SK-N-SH (cell line): ENCODE measurements at regions not wholly inside any gene's neighbourhood (a gene's known extent, or its start where the extent isn't known, plus 50 kb on each side); places are given as distances from the start of the nearest gene placed in this dataset.

Experiments
- CTCF ChIA-PET: fragments of 300-600, 350-600 bp; formaldehyde crosslinking; extraction: SDS; loops from one replicate; lab custom pipeline; 2021; lab: Yijun Ruan, JAX
- POLR2A ChIA-PET: fragments of 350-600 bp; sonication (Branson Sonifier 250); formaldehyde crosslinking; extraction: SDS; loops from one replicate; lab custom pipeline; 2020; ENCODE audit warnings: antibody characterized with exemption, inconsistent platforms; lab: Yijun Ruan, JAX
- DNase-seq: peaks from one replicate; pipeline ENCODE4 v3.0.0; 2012
- H2AFZ ChIP-seq: fragments of 200-600 bp; sonication (generic); 2 replicates; pipeline ENCODE4 v1.8.1; 2016; ENCODE audit warnings: antibody characterized with exemption, mild to moderate bottlenecking, low read depth
- H3F3A ChIP-seq: fragments of 200-600 bp; sonication (generic); replicated peaks from 2 replicates; pipeline ENCODE3; 2016; ENCODE audit warnings: antibody characterized with exemption, mild to moderate bottlenecking; ENCODE audit not compliant: insufficient read depth
- H3K27ac ChIP-seq, 2 experiments: fragments of 200-500 bp in 1 of 2; fragments of 200-600 bp in 1 of 2; sonication (Bioruptor generic) in 1 of 2; sonication (generic), shearing (Covaris generic) in 1 of 2; 2 replicates each; pipeline versions ENCODE4 v1.5.1 to v1.6.1; 2014 to 2016; ENCODE audit warnings: low read depth in 2 of 2, inconsistent platforms in 1 of 2, low read length in 1 of 2, mild to moderate bottlenecking in 1 of 2, mixed read lengths in 1 of 2
- H3K27me3 ChIP-seq: fragments of 200-600 bp; sonication (generic), shearing (Covaris generic); 2 replicates; pipeline ENCODE4 v1.6.1; 2016; ENCODE audit warnings: mixed run types; ENCODE audit not compliant: insufficient read depth
- H3K36me3 ChIP-seq, 2 experiments: fragments of 200-500 bp in 1 of 2; fragments of 200-600 bp in 1 of 2; sonication (Bioruptor generic) in 1 of 2; sonication (generic) in 1 of 2; replicated peaks in 1 of 2; 2 replicates each; pipeline versions ENCODE3 to v1.5.1; 2014 to 2016; ENCODE audit warnings: low read length in 1 of 2, mild to moderate bottlenecking in 1 of 2; ENCODE audit not compliant: insufficient read depth in 2 of 2, control insufficient read depth in 1 of 2
- H3K4me1 ChIP-seq, 2 experiments: fragments of 200-500 bp in 1 of 2; fragments of 200-600 bp in 1 of 2; sonication (Bioruptor generic) in 1 of 2; sonication (generic), shearing (Covaris generic) in 1 of 2; 2 replicates each; pipeline versions ENCODE4 v1.5.1 to v1.6.1; 2014 to 2016; ENCODE audit warnings: low read depth in 1 of 2, low read length in 1 of 2, mixed run types in 1 of 2; ENCODE audit not compliant: insufficient read depth in 2 of 2, control insufficient read depth in 1 of 2
- H3K4me2 ChIP-seq: fragments of 200-600 bp; sonication (generic), shearing (Covaris generic); 2 replicates; pipeline ENCODE4 v1.6.1; 2017; ENCODE audit warnings: mixed run types
- H3K4me3 ChIP-seq, 2 experiments: fragments of 200-500 bp in 1 of 2; fragments of 200-600 bp in 1 of 2; sonication (Bioruptor generic) in 1 of 2; sonication (generic), shearing (Covaris generic) in 1 of 2; 2 replicates each; pipeline versions ENCODE4 v1.5.1 to v1.8.1; 2014 to 2016; ENCODE audit warnings: low read depth in 2 of 2, inconsistent platforms in 1 of 2, low read length in 1 of 2, mild to moderate bottlenecking in 1 of 2, mixed read lengths in 1 of 2, moderate library complexity in 1 of 2
- H3K79me2 ChIP-seq: fragments of 200-600 bp; sonication (generic); 2 replicates; pipeline ENCODE4 v1.8.1; 2017; ENCODE audit warnings: mild to moderate bottlenecking; ENCODE audit not compliant: insufficient read depth
- H3K9ac ChIP-seq: fragments of 200-600 bp; sonication (generic); 2 replicates; pipeline ENCODE4 v1.6.1; 2017; ENCODE audit warnings: mixed run types
- H3K9me2 ChIP-seq: fragments of 200-600 bp; sonication (generic); 2 replicates; pipeline ENCODE4 v1.6.1; 2017; ENCODE audit warnings: mixed run types
- H3K9me3 ChIP-seq: fragments of 200-600 bp; sonication (generic); 2 replicates; pipeline ENCODE4 v1.6.1; 2017; ENCODE audit warnings: mixed run types, mild to moderate bottlenecking, moderate library complexity
- H4K20me1 ChIP-seq: fragments of 200-600 bp; sonication (generic); 2 replicates; pipeline ENCODE4 v1.6.1; 2017; ENCODE audit warnings: mild to moderate bottlenecking, mixed run types; ENCODE audit not compliant: insufficient read depth
- ELF1 ChIP-seq: IDR thresholded peaks from 2 replicates; pipeline ENCODE4 v1.4.0; 2012
- EP300 ChIP-seq, 2 experiments: IDR thresholded peaks; 2 replicates each; pipeline versions ENCODE4 v1.4.0 to v1.6.1; 2012; ENCODE audit warnings: borderline replicate concordance in 1 of 2, low read depth in 1 of 2, low read length in 1 of 2
- EZH2phosphoT487 ChIP-seq: fragments of 200-600 bp; sonication (generic); IDR thresholded peaks from 2 replicates; pipeline ENCODE4 v1.6.1; 2017; ENCODE audit warnings: low read depth, mixed run types, mild to moderate bottlenecking, antibody characterized with exemption, moderate library complexity, borderline replicate concordance
- FOXM1 ChIP-seq: IDR thresholded peaks from 2 replicates; pipeline ENCODE4 v1.4.0; 2012; ENCODE audit warnings: low read depth, mild to moderate bottlenecking
- MEF2A ChIP-seq: IDR thresholded peaks from 2 replicates; pipeline ENCODE4 v1.4.0; 2012; ENCODE audit warnings: low read depth, borderline replicate concordance
- MXI1 ChIP-seq: IDR thresholded peaks from 2 replicates; pipeline ENCODE4 v1.6.1; 2012; ENCODE audit warnings: mild to moderate bottlenecking, low read depth, low read length, improper control_type of control experiment
- RXRA ChIP-seq: IDR thresholded peaks from 2 replicates; pipeline ENCODE4 v1.4.0; 2012; ENCODE audit warnings: low read depth, mild to moderate bottlenecking, borderline replicate concordance
- TCF12 ChIP-seq: IDR thresholded peaks from 2 replicates; pipeline ENCODE4 v1.4.0; 2012
- USF1 ChIP-seq: IDR thresholded peaks from 2 replicates; pipeline ENCODE4 v1.4.0; 2012; ENCODE audit warnings: low read depth, borderline replicate concordance
- YY1 ChIP-seq: IDR thresholded peaks from 2 replicates; pipeline ENCODE4 v1.4.0; 2012; ENCODE audit warnings: low read depth, mild to moderate bottlenecking
- WGBS: methylation state at CpG from one replicate; pipeline ENCODE4 v1.1.6; 2017; ENCODE audit warnings: low lambda C conversion rate; 5-methylcytosine and 5-hydroxymethylcytosine counted together
- TF ChIP-seq, protein P1 (sequence below): fragments of 150-350 bp; IDR thresholded peaks from 2 replicates; pipeline ENCODE4 v1.6.1; 2017; ENCODE audit warnings: antibody characterized with exemption, low read length, low read depth, borderline replicate concordance

- TF ChIP-seq TCF12 (no peak), YY1 (no peak), MEF2A (no peak), USF1 (no peak)
- TF ChIP-seq, protein P1, sequence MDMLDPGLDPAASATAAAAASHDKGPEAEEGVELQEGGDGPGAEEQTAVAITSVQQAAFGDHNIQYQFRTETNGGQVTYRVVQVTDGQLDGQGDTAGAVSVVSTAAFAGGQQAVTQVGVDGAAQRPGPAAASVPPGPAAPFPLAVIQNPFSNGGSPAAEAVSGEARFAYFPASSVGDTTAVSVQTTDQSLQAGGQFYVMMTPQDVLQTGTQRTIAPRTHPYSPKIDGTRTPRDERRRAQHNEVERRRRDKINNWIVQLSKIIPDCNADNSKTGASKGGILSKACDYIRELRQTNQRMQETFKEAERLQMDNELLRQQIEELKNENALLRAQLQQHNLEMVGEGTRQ, result no peak
- Histone ChIP-seq H3F3A (no peaks in the 10 kb centered on the region), H3K27ac (no peak overlapping the region), H3K4me1 (no peaks in the 10 kb centered on the region; a peak in 1 of 4 replicates), H3K9me2 (no peaks in the 10 kb centered on the region), H3K27me3 (no peaks in the 10 kb centered on the region), H3K4me2 (no peak overlapping the region), H3K9me3 (no peaks in the 10 kb centered on the region; the same call in 1 of the 2 replicates), H3K36me3 (no peaks in the 10 kb centered on the region), H3K4me3 (no peak overlapping the region), H3K9ac (no peak overlapping the region), H4K20me1 (no peaks in the 10 kb centered on the region), H2AFZ (no peak overlapping the region), H3K79me2 (no peaks in the 10 kb centered on the region)
- ChIA-PET CTCF (interaction anchor here (0.6 to 1.1 kb wide), 6 partner anchors 22 to 256 kb away, joined by 3 to 5 read pairs (median 3); no protein-coding TSS in a partner anchor), POLR2A (no interaction called here)
- no peak for DNase-seq
- 49% methylated on average over 5 of the region's 5 CpGs for WGBS
Measured at GRCh38 chr7:25597946-25598345, 369.7 kb upstream of the NPVF start.

GRCh38 chr7:25598765-25599164, 370.5 kb upstream of the NPVF start:
- no peak for DNase-seq
- TF ChIP-seq ELF1 (no peak), RXRA (no peak), MXI1 (no peak), TCF12 (no peak), MEF2A (no peak), EZH2phosphoT487 (no peak), EP300 (IDR thresholded peaks at IDR 0.05; ENCODE audit: borderline replicate concordance in 1 of 2, low read depth in 1 of 2, low read length in 1 of 2) (no peak), FOXM1 (no peak)
- no peaks in the 10 kb centered on the region; a peak in 1 of 4 replicates for H3K4me1 ChIP-seq
- no peaks in the 10 kb centered on the region for H4K20me1 ChIP-seq
- ChIA-PET CTCF (interaction anchor here (1.0 to 1.6 kb wide), 5 partner anchors 11 to 256 kb away, joined by 3 to 6 read pairs (median 4); no protein-coding TSS in a partner anchor), POLR2A (no interaction called here)
- no peaks in the 10 kb centered on the region; the same call in 1 of the 2 replicates for H3K9me3 ChIP-seq
- H3K4me3 ChIP-seq, result no peak overlapping the region
- no peak overlapping the region for H2AFZ ChIP-seq
- no peak overlapping the region for H3K27ac ChIP-seq
- no peaks in the 10 kb centered on the region for H3F3A ChIP-seq
- H3K9me2 ChIP-seq, result no peaks in the 10 kb centered on the region
- no peak overlapping the region for H3K9ac ChIP-seq
- no peaks in the 10 kb centered on the region for H3K27me3 ChIP-seq
- no peaks in the 10 kb centered on the region for H3K36me3 ChIP-seq
- no peaks in the 10 kb centered on the region for H3K79me2 ChIP-seq
- WGBS, result 15% methylated on average over 5 of the region's 5 CpGs
- H3K4me2 ChIP-seq, result no peak overlapping the region
